Ishikawa (cell line): ENCODE measurements at regions not wholly inside any gene's neighbourhood (a gene's known extent, or its start where the extent isn't known, plus 50 kb on each side); places are given as distances from the start of the nearest gene placed in this dataset.

ENCODE experiments used
- CEBPB ChIP-seq: IDR thresholded peaks from 2 replicates; pipeline ENCODE4 v1.6.1; 2012
- EP300 ChIP-seq: IDR thresholded peaks from 2 replicates; pipeline ENCODE4 v1.6.1; 2012; ENCODE audit warnings: borderline replicate concordance
- FOXM1 ChIP-seq: IDR thresholded peaks from 2 replicates; pipeline ENCODE4 v1.6.1; 2012; ENCODE audit warnings: low read depth, borderline replicate concordance
- TAF1 ChIP-seq: IDR thresholded peaks from 2 replicates; pipeline ENCODE4 v1.6.1; 2012; ENCODE audit warnings: low read depth, mild to moderate bottlenecking
- TCF12 ChIP-seq: IDR thresholded peaks from 2 replicates; pipeline ENCODE4 v1.6.1; 2012; ENCODE audit warnings: low read depth
- TEAD4 ChIP-seq: IDR thresholded peaks from 2 replicates; pipeline ENCODE4 v1.6.1; 2012
- YY1 ChIP-seq: IDR thresholded peaks from 2 replicates; pipeline ENCODE4 v1.6.1; 2012; ENCODE audit warnings: low read depth
- ZBTB7A ChIP-seq: IDR thresholded peaks from 2 replicates; pipeline ENCODE4 v1.6.1; 2012; ENCODE audit warnings: low read depth
- TF ChIP-seq, protein P1 (sequence below): IDR thresholded peaks from 2 replicates; pipeline ENCODE4 v1.6.1; 2012; ENCODE audit warnings: low read depth, mild to moderate bottlenecking
- TF ChIP-seq, protein P2 (sequence below): IDR thresholded peaks from 2 replicates; pipeline ENCODE4 v1.6.1; 2012
- TF ChIP-seq, protein P3 (sequence below): IDR thresholded peaks from 2 replicates; pipeline ENCODE4 v1.6.1; 2012

DNA sequence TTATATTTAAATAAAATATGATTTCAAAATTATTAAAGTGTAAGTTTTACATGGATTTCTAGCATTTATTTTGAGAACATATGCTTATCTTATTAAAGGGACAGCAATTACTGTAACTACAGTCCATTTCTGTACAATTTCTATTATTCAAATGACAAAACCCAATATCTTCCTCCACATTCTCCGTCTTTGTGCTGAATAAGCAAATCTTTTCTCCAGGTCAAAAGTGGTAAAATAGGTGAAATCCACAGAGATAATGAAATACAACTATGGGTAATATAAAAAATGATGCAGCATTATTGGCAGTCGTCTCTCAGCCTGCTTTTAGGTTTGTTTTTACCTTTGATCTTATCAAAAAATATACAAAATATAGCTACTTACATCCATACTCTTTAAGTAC, 79.4 kb upstream of the OTX2 start:
- TF ChIP-seq EP300 (no peak), TAF1 (no peak), YY1 (no peak), TCF12 (no peak), FOXM1 (no peak), ZBTB7A (no peak), CEBPB (no peak), TEAD4 (no peak)
- TF ChIP-seq, protein P1, sequence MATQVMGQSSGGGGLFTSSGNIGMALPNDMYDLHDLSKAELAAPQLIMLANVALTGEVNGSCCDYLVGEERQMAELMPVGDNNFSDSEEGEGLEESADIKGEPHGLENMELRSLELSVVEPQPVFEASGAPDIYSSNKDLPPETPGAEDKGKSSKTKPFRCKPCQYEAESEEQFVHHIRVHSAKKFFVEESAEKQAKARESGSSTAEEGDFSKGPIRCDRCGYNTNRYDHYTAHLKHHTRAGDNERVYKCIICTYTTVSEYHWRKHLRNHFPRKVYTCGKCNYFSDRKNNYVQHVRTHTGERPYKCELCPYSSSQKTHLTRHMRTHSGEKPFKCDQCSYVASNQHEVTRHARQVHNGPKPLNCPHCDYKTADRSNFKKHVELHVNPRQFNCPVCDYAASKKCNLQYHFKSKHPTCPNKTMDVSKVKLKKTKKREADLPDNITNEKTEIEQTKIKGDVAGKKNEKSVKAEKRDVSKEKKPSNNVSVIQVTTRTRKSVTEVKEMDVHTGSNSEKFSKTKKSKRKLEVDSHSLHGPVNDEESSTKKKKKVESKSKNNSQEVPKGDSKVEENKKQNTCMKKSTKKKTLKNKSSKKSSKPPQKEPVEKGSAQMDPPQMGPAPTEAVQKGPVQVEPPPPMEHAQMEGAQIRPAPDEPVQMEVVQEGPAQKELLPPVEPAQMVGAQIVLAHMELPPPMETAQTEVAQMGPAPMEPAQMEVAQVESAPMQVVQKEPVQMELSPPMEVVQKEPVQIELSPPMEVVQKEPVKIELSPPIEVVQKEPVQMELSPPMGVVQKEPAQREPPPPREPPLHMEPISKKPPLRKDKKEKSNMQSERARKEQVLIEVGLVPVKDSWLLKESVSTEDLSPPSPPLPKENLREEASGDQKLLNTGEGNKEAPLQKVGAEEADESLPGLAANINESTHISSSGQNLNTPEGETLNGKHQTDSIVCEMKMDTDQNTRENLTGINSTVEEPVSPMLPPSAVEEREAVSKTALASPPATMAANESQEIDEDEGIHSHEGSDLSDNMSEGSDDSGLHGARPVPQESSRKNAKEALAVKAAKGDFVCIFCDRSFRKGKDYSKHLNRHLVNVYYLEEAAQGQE: no peak
- TF ChIP-seq, protein P2, sequence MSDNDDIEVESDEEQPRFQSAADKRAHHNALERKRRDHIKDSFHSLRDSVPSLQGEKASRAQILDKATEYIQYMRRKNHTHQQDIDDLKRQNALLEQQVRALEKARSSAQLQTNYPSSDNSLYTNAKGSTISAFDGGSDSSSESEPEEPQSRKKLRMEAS: no peak
- TF ChIP-seq, protein P3, sequence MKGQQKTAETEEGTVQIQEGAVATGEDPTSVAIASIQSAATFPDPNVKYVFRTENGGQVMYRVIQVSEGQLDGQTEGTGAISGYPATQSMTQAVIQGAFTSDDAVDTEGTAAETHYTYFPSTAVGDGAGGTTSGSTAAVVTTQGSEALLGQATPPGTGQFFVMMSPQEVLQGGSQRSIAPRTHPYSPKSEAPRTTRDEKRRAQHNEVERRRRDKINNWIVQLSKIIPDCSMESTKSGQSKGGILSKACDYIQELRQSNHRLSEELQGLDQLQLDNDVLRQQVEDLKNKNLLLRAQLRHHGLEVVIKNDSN: no peak
